Endothelial cell of umbilical vein (primary cell): ENCODE measurements at regions not wholly inside any gene's neighbourhood (a gene's known extent, or its start where the extent isn't known, plus 50 kb on each side); places are given as distances from the start of the nearest gene placed in this dataset.

Source experiments
- BruUV-seq: library from RNA; stranded (reverse); fragments of 400-500 nt; replicated peaks from 2 replicates; lab custom pipeline; 2021; lab: Mats Ljungman, UMichigan
- CTCF ChIA-PET: fragments of 300-600, 350-600 bp; sonication (Branson Sonifier 250); formaldehyde crosslinking; loops from one replicate; lab custom pipeline; 2021; ENCODE audit warnings: antibody characterized with exemption, inconsistent platforms; lab: Charles Lee
- POLR2A ChIA-PET: fragments of 300-600, 350-600 bp; sonication (Branson Sonifier 250); formaldehyde crosslinking; loops from one replicate; lab custom pipeline; 2021; ENCODE audit warnings: antibody characterized with exemption, inconsistent platforms; lab: Charles Lee
- DNase-seq: peaks from one replicate; pipeline ENCODE4 v3.0.0-alpha.2; 2011; ENCODE audit warnings: low read depth, low spot score
- FAIRE-seq: peaks from 2 replicates; lab custom pipeline; 2011; peaks lifted over from hg19 to GRCh38; lab: Jason Lieb, UNC
- H2AFZ ChIP-seq: 2 replicates; pipeline ENCODE4 v1.6.0; 2012; ENCODE audit warnings: low read depth, low read length, control low read depth, inconsistent platforms
- H3K27ac ChIP-seq: 2 replicates; pipeline ENCODE4 v1.5.1; 2011; ENCODE audit warnings: low read depth, mild to moderate bottlenecking, control low read depth, low read length, moderate library complexity; ENCODE audit not compliant: insufficient read depth
- H3K27me3 ChIP-seq, 2 experiments: 2 replicates each; pipeline versions ENCODE4 v1.6.0 to v1.6.1; 2011; ENCODE audit warnings: low read length in 2 of 2, mixed read lengths in 1 of 2; ENCODE audit not compliant: control insufficient read depth in 2 of 2, insufficient read depth in 2 of 2
- H3K36me3 ChIP-seq, 2 experiments: 2 replicates in 1 of 2; 3 replicates in 1 of 2; pipeline ENCODE4 v1.5.1; 2011; ENCODE audit warnings: low read length in 2 of 2, mild to moderate bottlenecking in 1 of 2, moderate library complexity in 1 of 2; ENCODE audit not compliant: control insufficient read depth in 2 of 2, insufficient read depth in 2 of 2; ENCODE audit errors: extremely low read depth in 1 of 2
- H3K4me1 ChIP-seq: 3 replicates; pipeline ENCODE4 v1.5.1; 2011; ENCODE audit warnings: mild to moderate bottlenecking, low read length; ENCODE audit not compliant: control insufficient read depth, insufficient read depth; ENCODE audit errors: extremely low read depth
- H3K4me2 ChIP-seq: 2 replicates; pipeline ENCODE4 v1.6.1; 2011; ENCODE audit warnings: low read length, control low read depth, mixed read lengths; ENCODE audit not compliant: insufficient read depth
- H3K4me3 ChIP-seq, 3 experiments: fragments of 200-600 bp in 1 of 3; sonication (generic), shearing (Covaris generic) in 1 of 3; replicated peaks in 1 of 3; 2 replicates each; pipeline ENCODE4 v1.5.1; 2011 to 2016; ENCODE audit warnings: control low read depth in 3 of 3, low read length in 3 of 3, mild to moderate bottlenecking in 2 of 3, inconsistent platforms in 1 of 3, low read depth in 1 of 3, moderate library complexity in 1 of 3; ENCODE audit not compliant: insufficient read depth in 1 of 3
- H3K79me2 ChIP-seq: 2 replicates; pipeline ENCODE4 v1.6.0; 2012; ENCODE audit warnings: low read length, inconsistent platforms; ENCODE audit not compliant: control insufficient read depth, insufficient read depth
- H3K9ac ChIP-seq: replicated peaks from 2 replicates; pipeline ENCODE3; 2011; ENCODE audit warnings: low read length, control low read depth; ENCODE audit not compliant: insufficient read depth; ENCODE audit errors: extremely low read depth
- H3K9me1 ChIP-seq: replicated peaks from 3 replicates; pipeline ENCODE4 v1.6.0; 2011; ENCODE audit warnings: mild to moderate bottlenecking, low read length; ENCODE audit not compliant: control insufficient read depth, insufficient read depth; ENCODE audit errors: extremely low read depth
- H3K9me3 ChIP-seq: replicated peaks from 2 replicates; pipeline ENCODE4 v1.5.1; 2012; ENCODE audit warnings: low read length, inconsistent platforms; ENCODE audit not compliant: control insufficient read depth, insufficient read depth
- H4K20me1 ChIP-seq: replicated peaks from 2 replicates; pipeline ENCODE3; 2011; ENCODE audit warnings: mild to moderate bottlenecking, low read length; ENCODE audit not compliant: control insufficient read depth, insufficient read depth; ENCODE audit errors: extremely low read depth
- EZH2 ChIP-seq: IDR thresholded peaks from 2 replicates; pipeline ENCODE4 v1.6.1; 2012; ENCODE audit warnings: borderline replicate concordance, low read depth, mild to moderate bottlenecking, moderate library complexity, low read length, inconsistent platforms; ENCODE audit not compliant: severe bottlenecking
- FOS ChIP-seq: IDR thresholded peaks from 2 replicates; pipeline ENCODE4 v1.6.1; 2011; ENCODE audit warnings: mild to moderate bottlenecking, low read length, moderate library complexity, borderline replicate concordance; ENCODE audit not compliant: insufficient read depth
- GATA2 ChIP-seq: IDR thresholded peaks from 2 replicates; pipeline ENCODE4 v1.7.0; 2011; ENCODE audit warnings: low read depth, mild to moderate bottlenecking, moderate library complexity, mixed read lengths, low read length; ENCODE audit not compliant: insufficient read length, insufficient read depth
- JUN ChIP-seq: IDR thresholded peaks from 2 replicates; pipeline ENCODE4 v1.6.1; 2011; ENCODE audit warnings: borderline replicate concordance, low read depth; ENCODE audit not compliant: insufficient read length, insufficient read depth
- MYC ChIP-seq: IDR thresholded peaks from one replicate; pipeline ENCODE4 v1.6.1; 2011; ENCODE audit warnings: mild to moderate bottlenecking, low read depth, low read length
- POLR2A ChIP-seq: IDR thresholded peaks from 2 replicates; pipeline ENCODE4 v1.6.1; 2012; ENCODE audit warnings: low read depth, mild to moderate bottlenecking, control low read depth, low read length
- POLR2AphosphoS5 ChIP-seq: IDR thresholded peaks from 2 replicates; pipeline ENCODE4 v1.6.1; 2012; ENCODE audit warnings: low read depth, mild to moderate bottlenecking, control low read depth, low read length, moderate library complexity; ENCODE audit not compliant: insufficient read depth
- dilution Hi-C: fragments of 300-500 bp; cut with MboI; formaldehyde crosslinking; loops from one replicate; pipeline ENCODE4 v1.15.0; 2019; ENCODE audit warnings: low sequenced_read_pairs; ENCODE audit not compliant: extremely low pct_ligation_motif_present
- intact Hi-C: fragments of 100-400 bp; cut with micrococcal nuclease; formaldehyde crosslinking; loops from one replicate; pipeline ENCODE4 v1.10.0; 2022
- TF ChIP-seq, protein P1 (sequence below): IDR thresholded peaks from 2 replicates; pipeline ENCODE4 v1.6.1; 2011; ENCODE audit not compliant: insufficient read depth, insufficient read length
- TF ChIP-seq, protein P2 (sequence below), 2 donors: IDR thresholded peaks; 1 replicate in 1 of 2; 2 replicates in 1 of 2; pipeline ENCODE4 v1.5.1; 2011; ENCODE audit warnings: low read length in 2 of 2, mild to moderate bottlenecking in 2 of 2, moderate library complexity in 2 of 2, control low read depth in 1 of 2, inconsistent platforms in 1 of 2, low read depth in 1 of 2; ENCODE audit not compliant: insufficient read depth in 1 of 2; ENCODE audit errors: extremely low read depth in 1 of 2

DNA sequence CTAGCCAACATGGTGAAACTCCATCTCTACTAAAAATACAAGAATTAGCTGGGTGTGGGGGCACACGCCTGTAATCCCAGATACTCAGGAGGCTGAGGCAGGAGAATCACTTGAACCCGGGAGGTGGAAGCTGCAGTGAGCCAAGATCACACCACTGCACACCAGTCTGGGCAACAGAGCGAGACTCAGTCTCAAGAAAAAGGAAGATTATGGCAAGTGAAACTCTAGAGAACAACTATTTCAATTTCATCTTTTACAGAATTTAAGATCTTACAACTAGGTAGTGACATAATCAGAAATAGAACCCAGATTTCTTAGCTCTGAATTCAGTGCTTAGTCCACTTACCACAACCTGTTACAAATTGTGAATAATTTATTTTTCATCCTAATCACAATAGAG, 108.8 kb upstream of the MAP3K1 start:
- no peaks in the 10 kb centered on the region for H3K79me2 ChIP-seq
- no peaks in the 10 kb centered on the region for H3K9me3 ChIP-seq
- POLR2A ChIA-PET: no interaction called here
- dilution Hi-C loops (no loop called here), intact Hi-C loops (no loop called here)
- CTCF ChIA-PET: interaction anchor here (1.5 kb wide), 1 partner anchor 291 kb away, joined by 3 read pairs; no protein-coding TSS in a partner anchor
- BruUV-seq: no TSS peak
- no peaks in the 10 kb centered on the region for H3K4me1 ChIP-seq
- no peaks in the 10 kb centered on the region for H3K9me1 ChIP-seq
- DNase-seq (no peak), FAIRE-seq (no peak)
- no peaks in the 10 kb centered on the region for H4K20me1 ChIP-seq
- no peak for TF ChIP-seq POLR2A
- TF ChIP-seq FOS: no peak
- no peak for TF ChIP-seq GATA2
- no peak for TF ChIP-seq MYC
- no peak for TF ChIP-seq JUN
- TF ChIP-seq, protein P1, sequence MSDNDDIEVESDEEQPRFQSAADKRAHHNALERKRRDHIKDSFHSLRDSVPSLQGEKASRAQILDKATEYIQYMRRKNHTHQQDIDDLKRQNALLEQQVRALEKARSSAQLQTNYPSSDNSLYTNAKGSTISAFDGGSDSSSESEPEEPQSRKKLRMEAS: no peak
- no peak for TF ChIP-seq POLR2AphosphoS5
- no peak for TF ChIP-seq EZH2
- TF ChIP-seq, protein P2, sequence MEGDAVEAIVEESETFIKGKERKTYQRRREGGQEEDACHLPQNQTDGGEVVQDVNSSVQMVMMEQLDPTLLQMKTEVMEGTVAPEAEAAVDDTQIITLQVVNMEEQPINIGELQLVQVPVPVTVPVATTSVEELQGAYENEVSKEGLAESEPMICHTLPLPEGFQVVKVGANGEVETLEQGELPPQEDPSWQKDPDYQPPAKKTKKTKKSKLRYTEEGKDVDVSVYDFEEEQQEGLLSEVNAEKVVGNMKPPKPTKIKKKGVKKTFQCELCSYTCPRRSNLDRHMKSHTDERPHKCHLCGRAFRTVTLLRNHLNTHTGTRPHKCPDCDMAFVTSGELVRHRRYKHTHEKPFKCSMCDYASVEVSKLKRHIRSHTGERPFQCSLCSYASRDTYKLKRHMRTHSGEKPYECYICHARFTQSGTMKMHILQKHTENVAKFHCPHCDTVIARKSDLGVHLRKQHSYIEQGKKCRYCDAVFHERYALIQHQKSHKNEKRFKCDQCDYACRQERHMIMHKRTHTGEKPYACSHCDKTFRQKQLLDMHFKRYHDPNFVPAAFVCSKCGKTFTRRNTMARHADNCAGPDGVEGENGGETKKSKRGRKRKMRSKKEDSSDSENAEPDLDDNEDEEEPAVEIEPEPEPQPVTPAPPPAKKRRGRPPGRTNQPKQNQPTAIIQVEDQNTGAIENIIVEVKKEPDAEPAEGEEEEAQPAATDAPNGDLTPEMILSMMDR (IDR thresholded peaks at IDR 0.05; ENCODE audit: extremely low read depth in 1 of 2, insufficient read depth in 1 of 2, low read depth in 1 of 2, low read length in 2 of 2): no peak
- H3K9ac ChIP-seq: no peak overlapping the region
- peaks cover 6 to 7% of the 10 kb centered on the region in 2 experiments for H3K27me3 ChIP-seq
- no peak overlapping the region for H3K4me3 ChIP-seq
- no peak overlapping the region for H3K4me2 ChIP-seq
- H3K36me3 ChIP-seq: no peaks in the 10 kb centered on the region
- H3K27ac ChIP-seq: no peak overlapping the region
- no peak overlapping the region for H2AFZ ChIP-seq
